IMR-90 (cell line): ENCODE measurements at regions not wholly inside any gene's neighbourhood (a gene's known extent, or its start where the extent isn't known, plus 50 kb on each side); places are given as distances from the start of the nearest gene placed in this dataset.

ENCODE experiments used
- ATAC-seq: fragments of 200-7000 bp; cut with Tn5 transposase; 2 replicates; pipeline ENCODE4 v1.9.1; 2020; ENCODE audit warnings: low read depth, mild to moderate bottlenecking, moderate library complexity
- BruUV-seq: library from RNA; stranded (reverse); fragments of 400-500 nt; replicated peaks from 2 replicates; lab custom pipeline; 2021; lab: Mats Ljungman, UMichigan
- CTCF ChIA-PET: fragments of 300-600 bp; formaldehyde crosslinking; extraction: SDS; loops from one replicate; lab custom pipeline; 2021; ENCODE audit warnings: antibody characterized with exemption; lab: Yijun Ruan, JAX
- POLR2A ChIA-PET: fragments of 300-600 bp; sonication (Branson Sonifier 250); formaldehyde crosslinking; loops from one replicate; lab custom pipeline; 2022; ENCODE audit warnings: antibody characterized with exemption; ENCODE audit not compliant: unreplicated experiment; lab: Charles Lee
- DNase-seq: peaks from one replicate; pipeline ENCODE4 v3.0.0; 2013
- H2AFZ ChIP-seq: replicated peaks from 2 replicates; pipeline ENCODE3; 2013; ENCODE audit warnings: low read length, mild to moderate bottlenecking; ENCODE audit not compliant: poor library complexity
- H2AK5ac ChIP-seq: 2 replicates; pipeline ENCODE4 v1.6.1; 2013; ENCODE audit warnings: low read depth, low read length, inconsistent platforms
- H2AK9ac ChIP-seq: replicated peaks from 2 replicates; pipeline ENCODE3; 2013; ENCODE audit warnings: mild to moderate bottlenecking, low read depth, low read length, moderate library complexity; ENCODE audit not compliant: poor library complexity
- H2BK120ac ChIP-seq: 2 replicates; pipeline ENCODE4 v1.6.1; 2013; ENCODE audit warnings: low read depth, low read length, inconsistent platforms
- H2BK15ac ChIP-seq: 3 replicates; pipeline ENCODE4 v1.6.1; 2013; ENCODE audit warnings: low read depth, low read length, inconsistent platforms
- H2BK20ac ChIP-seq: 2 replicates; pipeline ENCODE4 v1.6.1; 2013; ENCODE audit warnings: low read depth, mild to moderate bottlenecking, inconsistent platforms, low read length, moderate library complexity
- H2BK5ac ChIP-seq: 2 replicates; pipeline ENCODE4 v1.6.1; 2013; ENCODE audit warnings: mild to moderate bottlenecking, low read depth, low read length, inconsistent platforms; ENCODE audit not compliant: poor library complexity, severe bottlenecking
- H3K14ac ChIP-seq: replicated peaks from 2 replicates; pipeline ENCODE4 v1.6.1; 2013; ENCODE audit warnings: low read depth, low read length, inconsistent platforms
- H3K18ac ChIP-seq: 2 replicates; pipeline ENCODE4 v1.6.1; 2013; ENCODE audit warnings: low read depth, low read length, control low read depth
- H3K23ac ChIP-seq: 2 replicates; pipeline ENCODE4 v1.6.1; 2013; ENCODE audit warnings: low read depth, low read length, inconsistent platforms
- H3K27ac ChIP-seq: 2 replicates; pipeline ENCODE4 v1.5.1; 2013; ENCODE audit warnings: mild to moderate bottlenecking, control low read depth, low read length; ENCODE audit not compliant: insufficient read depth
- H3K27me3 ChIP-seq: 2 replicates; pipeline ENCODE4 v1.6.1; 2013; ENCODE audit warnings: low read length; ENCODE audit not compliant: control insufficient read depth, insufficient read depth
- H3K36me3 ChIP-seq: 2 replicates; pipeline ENCODE4 v1.6.1; 2013; ENCODE audit warnings: low read length, mixed read lengths; ENCODE audit not compliant: control insufficient read depth, insufficient read depth
- H3K4ac ChIP-seq: 2 replicates; pipeline ENCODE4 v1.6.1; 2013; ENCODE audit warnings: low read depth, low read length, inconsistent platforms
- H3K4me1 ChIP-seq: 2 replicates; pipeline ENCODE4 v1.6.1; 2013; ENCODE audit warnings: low read length, mixed read lengths; ENCODE audit not compliant: control insufficient read depth, insufficient read depth
- H3K4me2 ChIP-seq: 2 replicates; pipeline ENCODE4 v1.6.1; 2013; ENCODE audit warnings: low read depth, mild to moderate bottlenecking, control low read depth, low read length, moderate library complexity
- H3K4me3 ChIP-seq: 2 replicates; pipeline ENCODE4 v1.5.1; 2013; ENCODE audit warnings: low read depth, mild to moderate bottlenecking, control low read depth, low read length, moderate library complexity; ENCODE audit not compliant: insufficient read depth
- H3K56ac ChIP-seq: 2 replicates; pipeline ENCODE4 v1.6.1; 2013; ENCODE audit warnings: low read length, inconsistent platforms; ENCODE audit not compliant: insufficient read depth; ENCODE audit errors: extremely low read depth
- H3K79me1 ChIP-seq, 2 experiments: 2 replicates each; pipeline ENCODE4 v1.6.1; 2013; ENCODE audit warnings: low read length in 2 of 2, inconsistent platforms in 1 of 2, low read depth in 1 of 2
- H3K9ac ChIP-seq: 2 replicates; pipeline ENCODE4 v1.6.1; 2013; ENCODE audit warnings: low read depth, low read length, control low read depth
- H3K9me1 ChIP-seq: 2 replicates; pipeline ENCODE4 v1.6.1; 2013; ENCODE audit warnings: low read length, inconsistent platforms; ENCODE audit not compliant: insufficient read depth
- H3K9me3 ChIP-seq: 2 replicates; pipeline ENCODE4 v1.6.1; 2013; ENCODE audit warnings: low read length; ENCODE audit not compliant: control insufficient read depth, insufficient read depth
- H4K20me1 ChIP-seq: 2 replicates; pipeline ENCODE4 v1.6.1; 2013; ENCODE audit warnings: low read length, inconsistent platforms; ENCODE audit not compliant: insufficient read depth
- H4K5ac ChIP-seq: 2 replicates; pipeline ENCODE4 v1.6.1; 2013; ENCODE audit warnings: mild to moderate bottlenecking, low read depth, low read length, control low read depth
- H4K8ac ChIP-seq, 2 experiments: 2 replicates each; pipeline ENCODE4 v1.6.1; 2013; ENCODE audit warnings: low read depth in 2 of 2, low read length in 2 of 2, control low read depth in 1 of 2, inconsistent platforms in 1 of 2
- H4K91ac ChIP-seq: 2 replicates; pipeline ENCODE4 v1.6.1; 2013; ENCODE audit warnings: low read depth, low read length, inconsistent platforms; ENCODE audit not compliant: insufficient read depth
- BHLHE40 ChIP-seq: fragments of 150-350 bp; IDR thresholded peaks from 2 replicates; pipeline ENCODE4 v1.6.1; 2016; ENCODE audit warnings: mild to moderate bottlenecking, low read depth, low read length
- CEBPB ChIP-seq: IDR thresholded peaks from 2 replicates; pipeline ENCODE4 v1.6.1; 2012; ENCODE audit warnings: low read depth, low read length, improper control_type of control experiment
- CHD1 ChIP-seq: IDR thresholded peaks from 2 replicates; pipeline ENCODE4 v1.6.1; 2012; ENCODE audit warnings: low read depth, low read length, improper control_type of control experiment
- MAFK ChIP-seq: IDR thresholded peaks from 2 replicates; pipeline ENCODE4 v1.6.1; 2012; ENCODE audit warnings: low read depth, low read length, improper control_type of control experiment
- MAZ ChIP-seq: IDR thresholded peaks from 2 replicates; pipeline ENCODE4 v1.6.1; 2012; ENCODE audit warnings: low read depth, mild to moderate bottlenecking, low read length, improper control_type of control experiment, moderate library complexity, borderline replicate concordance
- MXI1 ChIP-seq: IDR thresholded peaks from 2 replicates; pipeline ENCODE4 v1.6.1; 2012; ENCODE audit warnings: low read depth, mild to moderate bottlenecking, low read length, moderate library complexity, borderline replicate concordance
- NFE2L2 ChIP-seq: fragments of 150-350 bp; IDR thresholded peaks from 2 replicates; pipeline ENCODE4 v1.6.1; 2016; ENCODE audit warnings: low read depth, mild to moderate bottlenecking, low read length
- POLR2A ChIP-seq: IDR thresholded peaks from 2 replicates; pipeline ENCODE4 v1.6.1; 2012; ENCODE audit warnings: mild to moderate bottlenecking, low read depth, low read length
- RAD21 ChIP-seq: IDR thresholded peaks from 2 replicates; pipeline ENCODE4 v1.6.1; 2012; ENCODE audit warnings: low read length, improper control_type of control experiment
- RCOR1 ChIP-seq: IDR thresholded peaks from 2 replicates; pipeline ENCODE4 v1.6.1; 2012; ENCODE audit warnings: mild to moderate bottlenecking, low read length, improper control_type of control experiment; ENCODE audit not compliant: insufficient replicate concordance
- SMC3 ChIP-seq: fragments of 150-350 bp; IDR thresholded peaks from 2 replicates; pipeline ENCODE4 v1.6.1; 2016; ENCODE audit warnings: low read depth, mild to moderate bottlenecking, antibody characterized with exemption, low read length, moderate library complexity
- WGBS, 2 experiments: methylation state at CpG; one replicate each; pipeline versions ENCODE4 v1.1.5 to v1.1.7; 2013; ENCODE audit warnings: missing lambda C conversion rate in 2 of 2; ENCODE audit not compliant: insufficient read length in 1 of 2; ENCODE audit errors: extremely low coverage in 2 of 2; 5-methylcytosine and 5-hydroxymethylcytosine counted together
- dilution Hi-C: fragments of 300-500 bp; cut with HindIII; formaldehyde crosslinking; loops from one replicate; pipeline ENCODE4 v1.14.3; 2018; ENCODE audit warnings: low sequenced_read_pairs; ENCODE audit not compliant: unreplicated experiment
- in situ Hi-C: fragments of 300-500 bp; cut with MboI; formaldehyde crosslinking; loops from 3 replicates; pipeline ENCODE4 v1.14.3; 2019; ENCODE audit warnings: low sequenced_read_pairs, inconsistent platforms, mixed read lengths
- intact Hi-C: fragments of 100-400 bp; cut with micrococcal nuclease; formaldehyde crosslinking; loops from 2 replicates; pipeline ENCODE4 v1.10.0; 2022
- TF ChIP-seq, protein P1 (sequence below): conservative IDR thresholded peaks from 2 replicates; pipeline ENCODE4 v1.5.1; 2012; ENCODE audit warnings: mild to moderate bottlenecking, low read depth, low read length, improper control_type of control experiment

DNA sequence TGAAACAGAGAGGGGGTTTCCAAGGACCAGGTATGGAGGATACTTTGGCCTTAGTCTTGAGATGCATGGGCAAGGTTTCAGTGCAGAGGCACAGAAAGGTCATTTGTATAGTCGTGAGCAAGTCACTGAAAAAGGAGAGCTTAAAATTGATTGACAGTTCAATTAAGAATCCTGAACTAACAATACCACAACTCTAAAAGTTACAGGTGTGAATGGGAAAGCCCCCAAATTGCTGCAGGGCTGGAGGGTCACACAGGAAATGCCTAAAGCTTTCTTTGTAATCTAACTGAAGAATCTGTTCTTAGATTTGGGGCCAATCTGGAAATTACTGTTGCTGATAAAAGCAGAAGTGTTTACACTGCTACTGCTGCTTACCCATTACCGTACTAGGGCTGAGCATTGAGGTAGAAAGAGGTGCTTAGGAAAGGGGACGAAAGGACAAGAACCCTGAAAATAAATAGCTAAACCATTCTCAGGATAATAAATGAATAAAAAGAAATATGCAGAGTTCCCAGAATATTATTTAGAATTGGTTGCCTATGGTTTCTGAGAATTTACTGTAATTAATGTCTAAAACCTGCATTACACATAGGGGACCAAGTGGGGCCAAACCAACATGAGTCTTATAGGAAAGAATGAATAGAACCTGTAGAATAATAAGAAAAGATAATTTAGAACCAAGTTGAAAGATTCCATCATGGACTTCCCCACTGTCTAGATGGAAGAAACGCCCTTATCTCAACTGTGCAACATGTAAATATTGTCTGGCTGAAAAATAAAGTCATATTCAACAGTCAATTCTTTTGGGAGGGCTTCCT, 91.9 kb upstream of the PPP1R2C start:
- no peak overlapping the region for H2BK15ac ChIP-seq
- H3K36me3 ChIP-seq, result no peaks in the 10 kb centered on the region
- no TSS peak for BruUV-seq
- ATAC-seq (no peak), DNase-seq (no peak)
- WGBS, 2 experiments, result no CpG with 5 or more reads among the region's 4 CpGs
- H4K8ac ChIP-seq, result no peak overlapping the region
- no peaks in the 10 kb centered on the region for H4K20me1 ChIP-seq
- in situ Hi-C loops (no loop called here), intact Hi-C loops (no loop called here), dilution Hi-C loops (no loop called here)
- no peak overlapping the region for H3K18ac ChIP-seq
- H2BK20ac ChIP-seq, result no peak overlapping the region
- H2BK120ac ChIP-seq, result no peak overlapping the region
- H3K4ac ChIP-seq, result no peak overlapping the region
- POLR2A ChIA-PET, result no interaction called here
- no peak overlapping the region for H3K23ac ChIP-seq
- H3K79me1 ChIP-seq, result no peaks in the 10 kb centered on the region
- no peaks in the 10 kb centered on the region for H3K4me1 ChIP-seq
- H4K5ac ChIP-seq, result no peak overlapping the region
- no peaks in the 10 kb centered on the region for H3K27me3 ChIP-seq
- no peak overlapping the region for H3K9ac ChIP-seq
- no peak overlapping the region for H2BK5ac ChIP-seq
- no peak overlapping the region for H4K91ac ChIP-seq
- no peak overlapping the region for H2AFZ ChIP-seq
- H3K27ac ChIP-seq, result no peak overlapping the region
- no peaks in the 10 kb centered on the region for H3K9me3 ChIP-seq
- TF ChIP-seq, protein P1, sequence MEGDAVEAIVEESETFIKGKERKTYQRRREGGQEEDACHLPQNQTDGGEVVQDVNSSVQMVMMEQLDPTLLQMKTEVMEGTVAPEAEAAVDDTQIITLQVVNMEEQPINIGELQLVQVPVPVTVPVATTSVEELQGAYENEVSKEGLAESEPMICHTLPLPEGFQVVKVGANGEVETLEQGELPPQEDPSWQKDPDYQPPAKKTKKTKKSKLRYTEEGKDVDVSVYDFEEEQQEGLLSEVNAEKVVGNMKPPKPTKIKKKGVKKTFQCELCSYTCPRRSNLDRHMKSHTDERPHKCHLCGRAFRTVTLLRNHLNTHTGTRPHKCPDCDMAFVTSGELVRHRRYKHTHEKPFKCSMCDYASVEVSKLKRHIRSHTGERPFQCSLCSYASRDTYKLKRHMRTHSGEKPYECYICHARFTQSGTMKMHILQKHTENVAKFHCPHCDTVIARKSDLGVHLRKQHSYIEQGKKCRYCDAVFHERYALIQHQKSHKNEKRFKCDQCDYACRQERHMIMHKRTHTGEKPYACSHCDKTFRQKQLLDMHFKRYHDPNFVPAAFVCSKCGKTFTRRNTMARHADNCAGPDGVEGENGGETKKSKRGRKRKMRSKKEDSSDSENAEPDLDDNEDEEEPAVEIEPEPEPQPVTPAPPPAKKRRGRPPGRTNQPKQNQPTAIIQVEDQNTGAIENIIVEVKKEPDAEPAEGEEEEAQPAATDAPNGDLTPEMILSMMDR, result no peak
- TF ChIP-seq RCOR1 (no peak), POLR2A (no peak), MAZ (no peak), MXI1 (no peak), RAD21 (no peak), CHD1 (no peak), CEBPB (no peak), MAFK (no peak), BHLHE40 (no peak), SMC3 (no peak), NFE2L2 (no peak)
- H2AK9ac ChIP-seq, result no peak overlapping the region
- H3K4me2 ChIP-seq, result no peak overlapping the region
- H3K4me3 ChIP-seq, result no peak overlapping the region
- H3K9me1 ChIP-seq, result no peaks in the 10 kb centered on the region
- CTCF ChIA-PET, result no interaction called here
- H2AK5ac ChIP-seq, result no peak overlapping the region
- H3K56ac ChIP-seq, result no peak overlapping the region
- no peak overlapping the region for H3K14ac ChIP-seq
